NT2/D1 (cell line): ENCODE measurements at regions not wholly inside any gene's neighbourhood (a gene's known extent, or its start where the extent isn't known, plus 50 kb on each side); places are given as distances from the start of the nearest gene placed in this dataset.

ENCODE experiments used
- DNase-seq: peaks from one replicate; pipeline ENCODE4 v3.0.0-alpha.2; 2011; ENCODE audit warnings: low read depth, low spot score
- H3K27me3 ChIP-seq: 2 replicates; pipeline ENCODE4 v1.6.0; 2011; ENCODE audit warnings: mild to moderate bottlenecking; ENCODE audit not compliant: insufficient read length, insufficient read depth
- H3K36me3 ChIP-seq: 2 replicates; pipeline ENCODE4 v1.6.1; 2011; ENCODE audit warnings: mild to moderate bottlenecking, low read length, mixed read lengths; ENCODE audit not compliant: insufficient read depth, insufficient read length
- H3K4me1 ChIP-seq: 2 replicates; pipeline ENCODE4 v1.5.1; 2011; ENCODE audit not compliant: insufficient read depth, insufficient read length
- H3K4me3 ChIP-seq: 2 replicates; pipeline ENCODE4 v1.5.1; 2011; ENCODE audit warnings: low read depth; ENCODE audit not compliant: insufficient read length
- H3K9ac ChIP-seq: 2 replicates; pipeline ENCODE4 v1.6.0; 2011; ENCODE audit warnings: low read depth; ENCODE audit not compliant: insufficient read length
- H3K9me3 ChIP-seq: 2 replicates; pipeline ENCODE4 v1.5.1; 2011; ENCODE audit warnings: mild to moderate bottlenecking, low read length; ENCODE audit not compliant: insufficient read depth
- SUZ12 ChIP-seq: IDR thresholded peaks from 2 replicates; pipeline ENCODE4 v1.6.1; 2011; ENCODE audit not compliant: insufficient read length, insufficient read depth; ENCODE audit errors: extremely low read depth
- YY1 ChIP-seq: IDR thresholded peaks from 2 replicates; pipeline ENCODE4 v1.6.1; 2011; ENCODE audit not compliant: insufficient read length, insufficient read depth
- ZNF274 ChIP-seq: IDR thresholded peaks from 2 replicates; pipeline ENCODE4 v1.6.1; 2011; ENCODE audit warnings: mild to moderate bottlenecking, low read depth, low read length

DNA sequence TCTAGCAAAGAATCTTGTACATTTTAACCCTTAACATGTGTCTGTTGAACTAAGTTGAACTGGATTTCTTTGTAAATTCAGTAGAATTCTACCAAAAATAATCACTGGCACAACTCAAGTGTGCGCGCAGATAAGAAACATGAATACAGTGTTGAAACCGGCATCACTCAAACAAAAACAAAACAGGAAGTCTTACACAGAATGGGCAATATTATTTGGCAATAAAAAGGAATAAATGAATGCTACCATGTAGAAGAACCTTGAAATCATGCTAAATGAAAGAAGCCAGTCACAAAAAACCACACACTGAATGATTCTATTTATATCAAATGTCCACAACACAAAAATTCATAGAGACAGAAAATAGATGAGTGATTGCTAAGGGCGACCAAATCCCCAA is 102.9 kb upstream of the ZFHX3 start:
- no peak for TF ChIP-seq YY1
- no peak for TF ChIP-seq ZNF274
- no peak for TF ChIP-seq SUZ12
- no peak for DNase-seq
- Histone ChIP-seq H3K36me3 (no peaks in the 10 kb centered on the region), H3K9ac (no peak overlapping the region), H3K4me1 (no peaks in the 10 kb centered on the region), H3K4me3 (no peak overlapping the region), H3K9me3 (no peaks in the 10 kb centered on the region), H3K27me3 (no peaks in the 10 kb centered on the region)

DNA sequence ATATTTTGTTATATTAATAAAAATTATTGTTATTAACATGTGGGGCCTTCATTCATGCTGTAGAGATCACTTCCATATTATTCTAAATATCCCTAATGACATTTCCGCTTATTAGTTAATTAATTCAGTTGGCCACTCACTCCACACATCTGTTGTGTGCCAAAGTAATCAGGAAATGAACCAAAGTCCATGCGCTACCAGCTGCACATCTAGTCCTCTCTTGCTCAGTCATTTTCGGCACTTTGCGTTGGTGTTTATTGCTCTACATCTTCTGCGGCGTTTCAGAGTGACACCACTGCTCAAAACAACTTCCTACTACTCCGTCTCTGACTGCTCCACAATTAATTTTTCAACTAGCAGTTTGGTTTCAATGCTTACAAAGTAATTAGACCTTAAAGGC is 101.4 kb upstream of the ZFHX3 start:
- H3K36me3 ChIP-seq, result no peaks in the 10 kb centered on the region
- H3K9ac ChIP-seq, result no peak overlapping the region
- no peaks in the 10 kb centered on the region for H3K4me1 ChIP-seq
- TF ChIP-seq YY1 (no peak), SUZ12 (no peak), ZNF274 (no peak)
- no peaks in the 10 kb centered on the region for H3K27me3 ChIP-seq
- no peak overlapping the region for H3K4me3 ChIP-seq
- H3K9me3 ChIP-seq, result no peaks in the 10 kb centered on the region
- no peak for DNase-seq

DNA sequence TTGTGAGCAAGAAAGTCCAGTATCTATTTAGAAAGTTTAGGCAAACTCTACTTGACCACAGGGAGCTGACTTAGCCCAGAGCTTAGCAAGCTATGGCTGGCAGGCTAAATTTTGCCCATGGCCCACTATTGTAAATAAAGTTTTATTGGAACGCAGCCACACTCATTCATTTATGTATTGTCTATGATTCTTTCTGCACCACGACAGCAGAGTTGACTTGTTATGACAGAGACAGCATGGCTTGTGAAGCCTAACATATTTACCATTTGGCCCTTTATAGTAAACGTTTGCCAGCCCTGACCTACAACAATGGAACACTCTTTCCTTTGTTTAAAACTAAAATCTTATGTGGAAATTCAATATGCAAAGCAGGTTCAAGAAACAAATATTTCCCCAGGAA is 100.0 kb upstream of the ZFHX3 start:
- DNase-seq, result no peak
- Histone ChIP-seq H3K36me3 (no peaks in the 10 kb centered on the region), H3K9ac (no peak overlapping the region), H3K9me3 (no peaks in the 10 kb centered on the region), H3K4me3 (no peak overlapping the region), H3K4me1 (no peaks in the 10 kb centered on the region), H3K27me3 (no peaks in the 10 kb centered on the region)
- TF ChIP-seq SUZ12, result no peak
- no peak for TF ChIP-seq YY1
- TF ChIP-seq ZNF274, result no peak

DNA sequence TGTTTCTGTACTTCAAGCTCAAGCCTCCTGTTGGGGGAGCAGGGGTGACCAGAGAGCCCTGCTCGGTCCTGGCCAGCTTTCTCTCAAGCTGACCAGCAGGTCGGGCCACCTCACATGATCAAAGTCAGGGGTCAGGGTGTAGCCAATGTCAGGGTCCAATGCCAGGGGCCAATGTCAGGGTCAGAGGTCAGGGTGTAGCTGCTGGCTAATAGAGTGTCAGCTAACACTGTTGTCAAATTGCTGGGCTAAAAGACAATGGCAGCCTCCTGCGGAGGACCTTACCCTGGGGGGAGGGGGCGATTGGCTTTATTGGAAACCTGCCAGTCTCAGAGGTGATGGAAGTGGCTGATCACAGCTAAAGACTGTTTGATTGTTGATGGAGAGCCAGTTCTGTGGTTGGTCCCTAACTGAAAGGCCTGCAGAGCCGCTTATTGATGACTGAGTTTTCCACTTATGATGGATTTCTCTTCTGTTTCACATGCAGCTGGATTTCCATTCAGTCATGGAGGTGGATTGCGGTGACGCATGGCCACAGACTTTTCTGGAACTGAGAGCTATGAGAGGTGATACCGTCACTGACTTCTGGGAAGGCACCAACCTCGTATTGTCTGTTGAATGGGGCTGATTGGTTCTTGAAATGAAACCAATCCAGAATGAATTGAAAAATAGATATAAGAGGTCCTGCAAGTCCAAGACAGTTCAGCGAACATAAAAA is 97.4 kb upstream of the ZFHX3 start:
- no peaks in the 10 kb centered on the region for H3K4me1 ChIP-seq
- no peaks in the 10 kb centered on the region for H3K36me3 ChIP-seq
- no peak overlapping the region for H3K4me3 ChIP-seq
- TF ChIP-seq ZNF274 (no peak), SUZ12 (no peak), YY1 (no peak)
- peak; percentile 11 for DNase-seq
- H3K9ac ChIP-seq, result no peak overlapping the region
- no peaks in the 10 kb centered on the region for H3K27me3 ChIP-seq
- no peaks in the 10 kb centered on the region for H3K9me3 ChIP-seq

DNA sequence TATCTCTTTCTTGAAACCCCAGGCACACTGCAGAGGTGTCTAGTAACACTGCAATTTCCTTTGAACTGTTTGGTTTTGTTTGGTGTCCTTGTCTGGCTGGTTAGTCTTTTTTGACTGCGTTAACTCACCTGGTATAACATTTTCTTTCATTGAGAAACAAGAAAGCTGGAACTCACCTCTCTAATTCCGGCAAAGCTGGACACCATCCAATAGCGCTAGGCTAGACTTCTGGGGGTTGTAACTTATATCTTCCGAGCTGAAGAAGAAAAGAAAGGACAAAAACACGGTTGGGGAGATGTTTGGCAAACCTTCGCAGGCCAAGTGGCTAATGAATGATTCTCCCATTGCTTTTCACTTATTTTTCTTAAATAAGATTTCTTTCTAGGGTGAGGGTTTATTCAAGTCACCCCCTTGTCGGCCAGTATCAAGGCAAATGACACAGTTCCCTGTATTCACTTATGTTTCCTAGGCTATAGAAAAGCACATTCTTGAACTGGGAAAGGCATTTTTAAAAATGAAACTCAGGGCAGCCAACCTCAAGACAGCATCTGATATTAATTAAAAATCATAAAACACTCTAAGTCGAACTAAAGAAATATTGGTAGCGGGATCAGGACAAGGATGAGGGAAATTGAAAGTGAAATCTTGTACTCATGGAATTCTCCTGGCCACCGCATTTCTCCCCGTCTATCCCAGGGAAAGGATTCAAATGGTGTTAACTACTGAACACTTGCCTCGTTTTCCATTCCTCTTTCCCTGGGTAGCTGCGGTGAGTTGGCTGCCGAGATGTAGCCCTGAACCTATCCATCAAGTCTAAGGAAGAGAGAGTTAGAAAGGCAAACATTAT is 95.9 kb upstream of the ZFHX3 start:
- Histone ChIP-seq H3K27me3 (no peaks in the 10 kb centered on the region), H3K36me3 (no peaks in the 10 kb centered on the region), H3K9ac (no peak overlapping the region), H3K4me1 (no peaks in the 10 kb centered on the region), H3K9me3 (no peaks in the 10 kb centered on the region), H3K4me3 (no peak overlapping the region)
- no peak for TF ChIP-seq ZNF274
- no peak for TF ChIP-seq YY1
- no peak for TF ChIP-seq SUZ12
- no peak for DNase-seq

DNA sequence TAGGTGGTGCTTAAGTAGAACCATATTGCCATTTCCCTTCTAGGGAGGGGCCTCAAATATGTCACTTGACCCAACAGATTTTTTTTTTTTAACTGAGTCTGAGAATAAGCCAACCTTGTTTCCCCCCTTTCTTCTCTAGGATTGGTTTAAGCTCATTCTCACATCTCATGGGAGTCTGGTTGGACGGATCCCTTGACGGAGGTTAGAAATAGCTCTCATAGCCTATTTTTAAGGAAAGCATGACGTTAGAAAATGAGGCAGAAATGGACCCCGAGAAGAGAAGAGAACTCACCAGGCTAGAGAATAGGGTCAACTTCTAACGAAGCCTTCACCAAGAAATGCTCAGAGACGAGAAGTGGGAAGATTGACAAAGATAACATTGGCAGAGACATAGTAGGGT is 95.1 kb upstream of the ZFHX3 start:
- Histone ChIP-seq H3K36me3 (no peaks in the 10 kb centered on the region), H3K4me3 (no peak overlapping the region), H3K4me1 (no peaks in the 10 kb centered on the region), H3K27me3 (no peaks in the 10 kb centered on the region), H3K9ac (no peak overlapping the region), H3K9me3 (no peaks in the 10 kb centered on the region)
- TF ChIP-seq YY1 (no peak), ZNF274 (no peak), SUZ12 (no peak)
- DNase-seq, result no peak

DNA sequence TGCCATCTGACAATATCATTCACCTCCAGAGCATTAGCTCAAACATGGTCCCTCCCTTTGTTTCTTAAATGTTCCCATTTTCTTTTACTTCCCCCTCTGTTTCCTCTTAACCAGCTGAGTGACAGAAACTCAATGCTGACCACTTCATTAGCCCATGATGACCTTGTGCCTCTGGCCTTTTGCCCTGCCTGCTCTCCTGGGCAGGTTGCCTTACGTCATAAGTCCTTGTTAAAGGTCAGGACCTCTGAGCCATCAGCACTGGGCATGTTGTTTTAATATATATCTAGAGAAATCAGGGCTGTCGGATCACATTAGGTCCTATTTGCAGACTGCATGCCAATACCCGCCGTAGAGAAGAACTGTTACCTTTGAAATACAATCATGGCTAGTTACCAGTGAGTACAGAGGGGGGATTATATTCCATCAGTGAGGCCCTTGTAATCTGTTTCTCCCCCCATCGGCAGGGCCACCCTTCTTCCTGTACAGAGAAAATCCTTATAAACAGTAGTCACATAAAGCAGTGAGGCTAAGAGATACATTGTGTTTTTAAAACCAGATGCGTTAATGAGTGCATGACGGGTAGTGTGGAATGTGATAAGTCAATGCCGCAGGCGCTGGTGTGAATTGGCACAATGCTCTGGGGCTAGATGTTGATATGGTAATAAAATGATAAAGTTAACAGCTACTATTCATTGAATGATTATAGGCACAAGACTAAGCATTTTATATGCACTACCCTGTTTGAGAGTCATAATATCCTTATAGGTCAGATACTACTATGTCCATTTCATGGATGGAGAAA is 94.3 kb upstream of the ZFHX3 start:
- Histone ChIP-seq H3K9ac (no peak overlapping the region), H3K4me3 (no peak overlapping the region), H3K27me3 (no peaks in the 10 kb centered on the region), H3K4me1 (no peaks in the 10 kb centered on the region), H3K36me3 (no peaks in the 10 kb centered on the region), H3K9me3 (no peaks in the 10 kb centered on the region)
- TF ChIP-seq SUZ12 (no peak), ZNF274 (no peak), YY1 (no peak)
- DNase-seq, result no peak
